Tibial nerve (tissue), 4 donors: ENCODE measurements at regions not wholly inside any gene's neighbourhood (a gene's known extent, or its start where the extent isn't known, plus 50 kb on each side); places are given as distances from the start of the nearest gene placed in this dataset.

Experiments used
- DNase-seq, 2 donors: peaks; one replicate each; pipeline ENCODE4 v3.0.0-alpha.2; 2019; ENCODE audit warnings: low spot score in 2 of 2
- H3K27ac ChIP-seq, 4 donors: fragments of 200-600 bp; sonication (generic) in 3 of 4; one replicate each; pipeline ENCODE4 v1.5.1; 2017 to 2019; ENCODE audit warnings: mild to moderate bottlenecking in 1 of 4
- H3K27me3 ChIP-seq, 2 donors: fragments of 200-600 bp; sonication (generic) in 1 of 2; one replicate each; pipeline versions ENCODE4 v1.5.1 to v1.6.0; 2017 to 2019
- H3K36me3 ChIP-seq, 3 donors: fragments of 200-600 bp; sonication (generic); one replicate each; pipeline ENCODE4 v1.5.1; 2018 to 2019
- H3K4me1 ChIP-seq, 4 donors: fragments of 200-600 bp; sonication (generic) in 3 of 4; one replicate each; pipeline ENCODE4 v1.5.1; 2017 to 2019
- H3K4me3 ChIP-seq, 4 donors: fragments of 200-600 bp; sonication (generic) in 3 of 4; one replicate each; pipeline ENCODE4 v1.5.1; 2017 to 2019; ENCODE audit warnings: mild to moderate bottlenecking in 1 of 4, moderate library complexity in 1 of 4
- H3K9me3 ChIP-seq, 4 donors: fragments of 200-600 bp; sonication (generic) in 3 of 4; one replicate each; pipeline ENCODE4 v1.5.1; 2017 to 2019
- EP300 ChIP-seq, 2 donors: sonication (generic); formaldehyde crosslinking; IDR thresholded peaks; one replicate each; pipeline ENCODE4 v1.6.1; 2017; ENCODE audit warnings: antibody characterized with exemption in 2 of 2, mild to moderate bottlenecking in 1 of 2
- POLR2A ChIP-seq, 2 donors: fragments of 450-650 bp; IDR thresholded peaks; one replicate each; pipeline ENCODE4 v1.6.1; 2017; ENCODE audit warnings: antibody characterized with exemption in 2 of 2, mild to moderate bottlenecking in 2 of 2, moderate library complexity in 2 of 2
- WGBS, 2 donors: methylation state at CpG; one replicate each; pipeline ENCODE4 v1.1.5; 2018; 5-methylcytosine and 5-hydroxymethylcytosine counted together
- TF ChIP-seq, protein P1 (sequence below), 5 experiments: fragments of 200-600 bp in 3 of 5; fragments of 450-650 bp in 2 of 5; sonication (generic) in 3 of 5; IDR thresholded peaks; one replicate each; pipeline ENCODE4 v1.5.1; 2016 to 2019; ENCODE audit warnings: antibody characterized with exemption in 5 of 5, mild to moderate bottlenecking in 3 of 5, moderate library complexity in 2 of 5

DNA sequence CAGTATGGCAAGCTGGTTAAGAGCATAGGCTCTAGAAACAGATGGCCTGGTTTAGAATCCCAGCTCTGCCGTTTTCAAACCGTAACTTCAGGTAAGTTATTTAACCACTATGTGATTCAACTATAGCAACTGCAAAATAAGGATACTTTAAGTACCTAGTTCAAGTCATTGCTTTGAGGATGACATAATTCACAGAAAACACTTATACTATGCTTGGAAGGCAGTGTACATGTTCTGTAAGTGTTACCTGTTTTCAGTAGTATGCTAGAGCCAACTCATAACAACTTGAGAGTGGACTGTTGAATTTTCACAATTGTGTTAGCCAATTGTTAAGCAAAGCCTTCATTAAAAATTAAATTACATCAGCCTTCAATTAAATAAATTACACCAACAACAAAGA is 134.8 kb upstream of the BEND6 start:
- DNase-seq = no peak
- Histone ChIP-seq H3K36me3 (no peaks in the 10 kb centered on the region), H3K4me3 (no peak overlapping the region), H3K9me3 (no peaks in the 10 kb centered on the region), H3K27me3 (no peaks in the 10 kb centered on the region), H3K27ac (peak overlapping the region in 2 of 4 donors; percentile 43 to 44), H3K4me1 (peaks cover 0 to 58% (median 5%) of the 10 kb centered on the region in 4 donors)
- 50 to 62% methylated on average over 2 of the region's 2 CpGs for WGBS, 2 donors
- TF ChIP-seq, protein P1, sequence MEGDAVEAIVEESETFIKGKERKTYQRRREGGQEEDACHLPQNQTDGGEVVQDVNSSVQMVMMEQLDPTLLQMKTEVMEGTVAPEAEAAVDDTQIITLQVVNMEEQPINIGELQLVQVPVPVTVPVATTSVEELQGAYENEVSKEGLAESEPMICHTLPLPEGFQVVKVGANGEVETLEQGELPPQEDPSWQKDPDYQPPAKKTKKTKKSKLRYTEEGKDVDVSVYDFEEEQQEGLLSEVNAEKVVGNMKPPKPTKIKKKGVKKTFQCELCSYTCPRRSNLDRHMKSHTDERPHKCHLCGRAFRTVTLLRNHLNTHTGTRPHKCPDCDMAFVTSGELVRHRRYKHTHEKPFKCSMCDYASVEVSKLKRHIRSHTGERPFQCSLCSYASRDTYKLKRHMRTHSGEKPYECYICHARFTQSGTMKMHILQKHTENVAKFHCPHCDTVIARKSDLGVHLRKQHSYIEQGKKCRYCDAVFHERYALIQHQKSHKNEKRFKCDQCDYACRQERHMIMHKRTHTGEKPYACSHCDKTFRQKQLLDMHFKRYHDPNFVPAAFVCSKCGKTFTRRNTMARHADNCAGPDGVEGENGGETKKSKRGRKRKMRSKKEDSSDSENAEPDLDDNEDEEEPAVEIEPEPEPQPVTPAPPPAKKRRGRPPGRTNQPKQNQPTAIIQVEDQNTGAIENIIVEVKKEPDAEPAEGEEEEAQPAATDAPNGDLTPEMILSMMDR (IDR thresholded peaks at IDR 0.05) = no peak
- TF ChIP-seq EP300 (IDR thresholded peaks at IDR 0.05) (no peak), POLR2A (IDR thresholded peaks at IDR 0.05) (no peak)

- WGBS, 2 donors = 50 to 62% methylated on average over 1 of the region's 1 CpG
- Histone ChIP-seq H3K4me3 (no peak overlapping the region), H3K27me3 (no peaks in the 10 kb centered on the region), H3K9me3 (no peaks in the 10 kb centered on the region), H3K36me3 (no peaks in the 10 kb centered on the region), H3K4me1 (peaks cover 0 to 63% (median 5%) of the 10 kb centered on the region in 4 donors), H3K27ac (peak overlapping the region in 1 of 4 donors; percentile 44)
- DNase-seq = no peak
- no peak for TF ChIP-seq EP300 (IDR thresholded peaks at IDR 0.05)
- TF ChIP-seq, protein P1 (IDR thresholded peaks at IDR 0.05) = no peak
- no peak for TF ChIP-seq POLR2A (IDR thresholded peaks at IDR 0.05)
Measured at GRCh38 chr6:56819604-56820003, 135.3 kb upstream of the BEND6 start.

DNA sequence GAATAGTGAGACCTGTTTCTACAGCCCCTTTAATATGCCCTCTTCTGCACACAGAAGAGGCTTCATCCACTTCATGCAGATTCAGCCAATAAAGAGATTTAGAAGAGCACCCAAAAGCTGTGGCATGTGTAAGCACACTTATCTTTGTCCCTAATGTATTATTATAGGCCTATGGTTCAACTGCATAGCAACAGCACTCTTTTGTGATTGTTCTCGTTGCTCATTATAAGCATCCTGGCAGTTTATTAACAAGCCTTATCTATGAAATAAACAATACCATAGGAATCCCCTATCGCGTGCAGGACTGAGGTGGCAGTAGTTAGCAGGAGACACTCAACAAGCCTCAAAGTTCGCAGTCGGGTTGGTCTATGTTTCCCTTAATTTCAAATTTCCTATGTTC is 138.5 kb upstream of the BEND6 start:
- Histone ChIP-seq H3K27ac (peak overlapping the region in 2 of 4 donors; percentile 52 to 56), H3K9me3 (no peaks in the 10 kb centered on the region), H3K4me1 (peaks cover 0 to 77% (median 3%) of the 10 kb centered on the region in 4 donors), H3K27me3 (no peaks in the 10 kb centered on the region), H3K36me3 (no peaks in the 10 kb centered on the region), H3K4me3 (no peak overlapping the region)
- DNase-seq = no peak
- TF ChIP-seq POLR2A (IDR thresholded peaks at IDR 0.05) = no peak
- TF ChIP-seq, protein P1 (IDR thresholded peaks at IDR 0.05) = no peak
- no peak for TF ChIP-seq EP300 (IDR thresholded peaks at IDR 0.05)
- WGBS, 2 donors = 67 to 70% methylated on average over 5 of the region's 5 CpGs

DNA sequence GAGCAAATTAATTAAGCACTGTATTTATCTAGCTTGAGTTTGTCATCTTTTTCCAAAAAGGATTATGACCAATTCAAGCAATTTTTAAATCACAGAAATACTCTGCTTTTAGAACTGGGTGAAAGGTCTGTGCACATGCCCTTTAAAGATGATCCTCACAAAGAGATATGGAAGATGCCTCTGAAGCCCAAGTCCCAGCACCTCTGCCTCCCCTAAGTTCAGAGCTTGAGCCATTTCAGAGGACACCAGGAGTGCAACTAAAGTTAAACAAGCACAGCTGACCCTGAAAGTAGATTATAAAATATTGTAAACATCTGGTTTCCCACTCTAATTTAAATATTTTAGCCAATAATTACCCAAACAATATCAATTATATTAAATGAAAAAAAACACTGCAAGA is 139.5 kb upstream of the BEND6 start:
- TF ChIP-seq EP300 (IDR thresholded peaks at IDR 0.05) = no peak
- TF ChIP-seq, protein P1 (IDR thresholded peaks at IDR 0.05) = no peak
- TF ChIP-seq POLR2A (IDR thresholded peaks at IDR 0.05) = no peak
- no peaks in the 10 kb centered on the region for H3K36me3 ChIP-seq
- H3K4me3 ChIP-seq = no peak overlapping the region
- H3K27ac ChIP-seq = peak overlapping the region in 2 of 4 donors; percentile 52 to 54
- peaks cover 0 to 73% (median 3%) of the 10 kb centered on the region in 4 donors for H3K4me1 ChIP-seq
- H3K9me3 ChIP-seq = no peaks in the 10 kb centered on the region
- no peak for DNase-seq
- no peaks in the 10 kb centered on the region for H3K27me3 ChIP-seq

DNA sequence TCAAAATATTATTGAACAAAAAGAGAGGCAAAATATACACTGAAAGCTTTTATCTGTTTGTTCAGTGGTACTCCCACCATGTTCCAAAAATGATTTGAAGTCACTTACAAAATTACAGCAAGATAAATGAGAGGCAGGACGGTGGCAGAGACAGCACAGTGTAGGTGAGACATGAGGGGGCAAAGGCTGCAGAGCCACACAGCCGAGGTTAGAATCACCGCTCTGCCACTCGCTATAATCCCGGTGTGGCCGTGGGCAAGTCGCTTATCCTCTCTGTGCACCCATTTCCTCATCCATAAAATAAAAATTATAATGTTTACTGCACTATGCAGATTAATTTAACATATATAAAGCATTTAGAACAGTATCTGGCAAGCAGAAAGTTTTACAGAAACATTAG is 140.1 kb upstream of the BEND6 start:
- Histone ChIP-seq H3K27ac (peak overlapping the region in 2 of 4 donors; percentile 52 to 54), H3K9me3 (no peaks in the 10 kb centered on the region)
- WGBS, 2 donors = 57 to 60% methylated on average over 7 of the region's 7 CpGs

More for the DNA sequence above, 140.1 kb upstream of the BEND6 start:
- DNase-seq = no peak
- Histone ChIP-seq H3K4me1 (peaks cover 0 to 67% (median 3%) of the 10 kb centered on the region in 4 donors), H3K4me3 (no peak overlapping the region), H3K36me3 (no peaks in the 10 kb centered on the region), H3K27me3 (no peaks in the 10 kb centered on the region)
- TF ChIP-seq EP300 (IDR thresholded peaks at IDR 0.05) = no peak
- TF ChIP-seq POLR2A (IDR thresholded peaks at IDR 0.05) = no peak
- TF ChIP-seq, protein P1 (IDR thresholded peaks at IDR 0.05) = no peak
